Central memory CD4-positive, alpha-beta T cell (primary cell): ENCODE measurements at regions not wholly inside any gene's neighbourhood (a gene's known extent, or its start where the extent isn't known, plus 50 kb on each side); places are given as distances from the start of the nearest gene placed in this dataset.
"Not testable (repeated sequence)": the region's sequence is repeated elsewhere in the genome, so short reads cannot be mapped to it uniquely, and the experiment has no call there.

Experiments used
- DNase-seq: peaks from one replicate; pipeline ENCODE4 v3.0.0; 2022

GRCh38 chr13:88436974-88437373 lies 765.8 kb downstream of the SLITRK5 start:
- DNase-seq: no peak

GRCh38 chr13:88450515-88450914 lies 779.3 kb downstream of the SLITRK5 start:
- no peak for DNase-seq

DNA sequence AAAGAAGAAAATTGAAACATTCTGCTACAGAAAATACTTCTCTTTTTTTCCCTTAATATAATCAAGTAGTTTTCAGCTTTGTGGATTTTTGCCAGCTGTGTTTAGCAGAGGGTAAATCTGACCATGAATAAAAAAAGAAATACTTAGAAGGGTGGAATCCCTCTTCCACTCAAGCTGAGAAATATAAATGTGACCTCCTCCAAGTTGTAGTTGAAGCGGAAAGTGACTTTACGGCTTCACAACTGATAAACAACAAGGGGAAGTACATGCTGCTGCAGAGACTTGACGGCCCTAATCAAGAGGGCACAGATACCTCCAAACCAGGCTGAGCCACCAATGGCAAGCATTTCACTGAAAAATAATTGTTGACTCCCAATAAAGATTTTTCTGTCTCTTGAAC lies 785.0 kb downstream of the SLITRK5 start:
- DNase-seq: no peak

DNA sequence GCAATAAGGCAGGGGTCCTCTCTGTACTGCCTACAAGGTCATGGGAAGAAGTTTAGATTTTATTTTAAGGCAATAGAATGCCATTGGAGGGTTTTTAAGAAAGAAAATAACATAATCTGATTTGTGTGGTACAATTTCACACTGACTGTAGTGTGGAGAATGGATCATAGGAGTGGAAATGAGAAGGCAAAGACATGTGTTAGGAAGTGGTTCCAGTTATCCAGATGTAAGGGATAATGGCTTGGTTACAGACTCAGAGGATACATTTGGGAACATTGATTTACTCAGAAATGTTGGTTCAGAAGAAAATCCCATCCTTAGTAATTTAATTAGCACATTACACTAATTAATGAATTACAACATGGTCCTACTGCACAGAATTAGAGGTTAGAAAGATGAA lies 788.2 kb downstream of the SLITRK5 start:
- no peak for DNase-seq

DNA sequence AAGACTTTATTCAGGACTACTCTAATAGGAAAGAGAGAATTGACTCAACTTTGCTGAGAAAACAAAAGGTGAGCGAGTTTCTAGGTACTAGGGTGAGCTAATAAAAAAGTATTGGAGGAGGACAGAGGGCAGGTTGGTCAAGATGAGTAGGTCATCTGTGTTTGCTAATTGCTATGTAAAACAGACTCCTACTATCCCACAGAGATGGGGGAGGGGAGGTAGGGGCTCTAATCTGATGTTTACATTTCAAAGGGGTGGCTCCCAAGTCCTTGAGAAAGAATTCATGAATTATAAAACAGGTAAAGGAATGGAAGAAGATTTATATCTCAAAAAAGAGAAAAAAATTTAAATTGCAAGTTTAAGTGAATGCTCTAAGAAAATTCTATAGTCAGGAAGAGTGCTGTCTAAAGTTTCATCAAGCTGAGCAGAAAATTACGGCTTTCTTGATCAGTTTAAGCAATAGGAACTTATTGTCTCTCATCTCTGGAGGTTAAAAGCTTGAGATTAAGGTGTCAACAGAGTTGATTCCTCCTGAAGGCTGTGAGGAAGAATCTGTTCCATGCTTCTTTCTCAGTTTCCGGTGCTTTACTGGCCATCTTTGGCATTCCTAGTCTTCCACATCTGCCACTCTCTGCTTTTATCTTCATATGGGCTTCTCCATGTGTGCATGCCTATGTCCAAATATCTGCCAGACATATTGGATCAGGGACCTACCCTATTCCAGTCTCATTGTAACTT lies 790.3 kb downstream of the SLITRK5 start:
- no peak for DNase-seq

DNA sequence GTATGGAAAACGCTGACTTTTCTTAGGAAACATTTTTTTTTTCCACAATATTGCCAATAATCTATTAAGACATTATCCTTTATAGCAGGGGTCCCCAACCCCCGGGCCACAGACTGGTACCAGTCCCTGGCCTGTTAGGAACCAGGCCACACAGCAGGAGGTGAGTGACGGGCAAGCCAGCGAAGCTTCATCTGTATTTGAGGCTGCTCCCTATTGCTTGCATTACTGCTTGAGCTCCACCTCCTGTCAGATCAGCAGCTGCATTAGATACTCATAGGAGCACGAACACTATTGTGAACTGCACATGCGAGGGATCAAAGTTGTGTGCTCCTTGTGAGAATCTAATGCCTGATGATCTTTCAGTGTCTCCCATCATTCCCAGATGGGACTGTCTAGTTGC lies 793.7 kb downstream of the SLITRK5 start:
- DNase-seq: no peak

GRCh38 chr13:88472316-88472715 lies 801.1 kb downstream of the SLITRK5 start:
- DNase-seq: no peak

DNA sequence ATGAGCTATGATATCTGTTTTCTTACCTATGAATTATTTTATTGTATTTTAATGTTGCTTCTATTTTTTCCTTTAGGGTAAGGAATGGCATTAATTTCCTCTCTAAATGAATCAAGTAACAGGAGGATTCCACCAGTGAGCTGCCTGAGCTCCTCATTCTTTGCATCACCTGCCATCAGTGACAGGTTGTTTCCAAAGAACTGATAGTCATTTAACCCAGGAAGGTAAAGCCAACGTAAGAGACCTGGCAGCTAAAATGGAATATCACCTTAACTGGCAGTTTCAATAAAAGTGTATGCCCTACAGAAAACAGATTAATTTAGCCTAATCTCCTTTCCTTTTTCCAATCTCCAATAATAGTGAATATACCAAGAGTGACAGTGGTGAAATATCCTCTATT lies 812.0 kb downstream of the SLITRK5 start:
- no peak for DNase-seq

DNA sequence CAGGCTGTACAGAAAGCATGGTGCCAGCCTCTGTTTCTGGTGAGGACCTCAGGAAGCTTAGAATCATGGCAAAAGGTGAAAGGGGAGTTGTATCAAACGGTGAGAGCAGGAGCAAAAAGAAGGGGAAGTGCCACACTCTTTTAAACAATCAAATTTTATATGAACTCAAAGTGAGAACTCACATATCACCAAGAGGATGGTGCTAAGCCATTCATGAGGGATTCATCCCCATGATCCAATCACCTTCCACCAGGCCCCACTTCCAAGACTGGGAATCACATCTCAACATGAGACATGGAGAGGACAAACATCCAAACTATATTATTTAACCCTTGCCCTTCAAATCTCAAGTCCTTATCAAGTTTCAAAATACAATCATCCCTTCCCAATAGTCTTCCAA lies 836.7 kb downstream of the SLITRK5 start:
- DNase-seq: no peak

GRCh38 chr13:88512993-88513392 lies 841.8 kb downstream of the SLITRK5 start:
- DNase-seq: not testable (repeated sequence)

DNA sequence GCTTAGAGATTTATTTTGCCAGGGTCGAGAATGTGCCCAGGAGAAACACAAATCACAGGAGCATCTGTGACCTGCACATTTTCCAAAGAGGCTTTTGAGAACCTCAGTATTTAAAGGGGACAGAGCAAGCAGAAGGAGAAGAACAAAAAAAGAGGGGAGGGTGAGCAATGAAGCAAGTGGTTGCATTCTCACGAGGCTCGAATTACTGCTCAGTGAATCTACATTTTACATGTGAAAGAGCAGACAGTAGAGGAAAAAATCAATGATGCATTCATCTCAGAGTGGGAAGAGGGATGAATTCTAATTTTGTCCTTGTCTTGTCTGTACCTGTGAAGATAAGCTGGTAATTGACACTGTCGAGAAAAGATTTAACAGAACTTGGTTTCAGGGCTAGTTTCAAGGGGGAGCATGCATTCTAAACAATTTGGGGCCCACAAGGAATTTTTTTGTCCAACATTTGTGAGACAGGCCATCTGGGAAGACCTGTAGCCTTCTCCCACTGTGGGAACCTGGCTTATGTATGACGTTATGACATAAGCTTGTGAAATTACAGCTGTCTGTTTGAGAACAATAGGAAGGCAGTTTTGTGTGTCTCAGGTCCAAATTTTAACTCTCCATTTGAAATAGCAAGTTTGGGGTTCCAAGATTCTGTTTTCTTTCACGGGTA lies 855.1 kb downstream of the SLITRK5 start:
- no peak for DNase-seq

- DNase-seq: no peak
Measured at GRCh38 chr13:88526853-88527215, 855.7 kb downstream of the SLITRK5 start.

DNA sequence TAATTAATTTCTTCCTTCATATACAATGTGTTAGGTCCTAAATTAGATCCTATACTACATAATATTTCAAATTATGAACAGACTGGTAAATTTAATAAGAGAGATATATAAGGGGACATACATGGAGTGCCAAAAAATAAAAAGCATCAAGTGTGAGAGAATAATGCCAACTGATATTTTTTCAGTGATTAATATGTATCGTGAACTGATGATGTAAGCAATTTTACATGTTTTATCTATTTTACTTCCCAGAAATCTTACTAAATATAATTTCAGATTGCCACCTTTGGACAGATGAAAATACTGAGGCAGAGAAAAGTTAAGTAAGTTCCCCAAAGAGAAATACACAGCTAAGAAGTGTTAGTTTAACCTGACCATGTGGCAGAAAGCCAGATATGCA lies 870.8 kb downstream of the SLITRK5 start:
- no peak for DNase-seq

- no peak for DNase-seq
Measured at GRCh38 chr13:88544836-88545235, 873.7 kb downstream of the SLITRK5 start.

DNA sequence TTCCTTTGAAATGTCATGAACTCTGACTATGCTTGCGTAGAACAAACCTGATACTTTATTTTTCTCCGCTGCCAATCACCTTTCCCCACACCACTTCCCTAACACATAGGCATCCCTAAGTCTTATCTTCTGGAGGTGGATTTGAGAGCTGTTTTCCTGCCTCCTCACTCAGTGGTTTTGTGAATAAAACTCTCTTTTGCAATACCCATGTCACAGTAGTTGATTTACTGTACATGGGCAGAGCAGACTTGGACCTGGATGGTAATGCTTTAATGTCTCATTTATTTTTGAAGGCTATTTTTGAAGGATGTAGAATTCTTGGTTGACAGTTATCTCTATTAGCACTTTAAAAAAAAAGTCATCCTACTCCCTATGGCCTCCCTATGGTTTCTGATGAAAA lies 881.8 kb downstream of the SLITRK5 start:
- DNase-seq: no peak

- DNase-seq: no peak
Measured at GRCh38 chr13:88565566-88565965, 894.4 kb downstream of the SLITRK5 start.

- DNase-seq: no peak
Measured at GRCh38 chr13:88585861-88586260, 914.7 kb downstream of the SLITRK5 start.

DNA sequence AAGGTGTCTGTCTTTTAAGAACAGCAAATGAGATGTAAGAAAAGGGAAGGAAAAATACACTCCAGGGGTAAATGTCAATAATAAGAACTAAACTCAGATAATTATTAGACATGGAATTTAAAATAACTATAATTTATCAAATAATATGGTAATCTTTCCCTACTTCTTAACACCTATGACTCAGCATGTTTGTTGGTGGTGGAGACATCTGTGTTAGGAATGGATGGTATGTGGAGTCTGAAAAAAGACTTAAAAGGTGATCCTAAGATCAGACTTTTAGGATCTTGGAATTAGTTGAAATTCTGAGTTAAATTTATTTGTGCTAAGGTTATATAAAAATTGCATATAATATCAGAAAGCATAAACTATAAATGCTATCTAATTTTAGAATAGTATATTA lies 915.1 kb downstream of the SLITRK5 start:
- DNase-seq: no peak

GRCh38 chr13:88590574-88590973 lies 919.4 kb downstream of the SLITRK5 start:
- no peak for DNase-seq

- DNase-seq: no peak
Measured at GRCh38 chr13:88592105-88592504, 920.9 kb downstream of the SLITRK5 start.

DNA sequence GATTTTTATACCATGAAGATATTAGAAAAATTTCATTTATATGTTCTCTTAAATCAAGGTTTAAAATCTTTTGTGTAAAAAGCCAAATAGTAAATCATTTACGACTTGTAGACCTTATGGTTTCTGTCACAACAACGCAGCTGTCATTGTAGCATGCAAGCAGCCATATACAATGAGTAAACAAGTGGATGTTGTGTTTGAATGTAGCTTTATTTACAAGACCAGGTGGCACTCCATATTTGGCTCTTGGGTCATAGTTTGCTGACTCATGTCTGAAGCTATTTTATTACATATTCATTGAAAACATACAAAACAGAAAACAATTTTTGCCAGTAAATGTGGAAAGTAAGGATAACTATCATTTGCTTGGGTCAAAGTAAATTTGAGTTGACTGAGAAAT lies 930.8 kb downstream of the SLITRK5 start:
- DNase-seq: no peak

DNA sequence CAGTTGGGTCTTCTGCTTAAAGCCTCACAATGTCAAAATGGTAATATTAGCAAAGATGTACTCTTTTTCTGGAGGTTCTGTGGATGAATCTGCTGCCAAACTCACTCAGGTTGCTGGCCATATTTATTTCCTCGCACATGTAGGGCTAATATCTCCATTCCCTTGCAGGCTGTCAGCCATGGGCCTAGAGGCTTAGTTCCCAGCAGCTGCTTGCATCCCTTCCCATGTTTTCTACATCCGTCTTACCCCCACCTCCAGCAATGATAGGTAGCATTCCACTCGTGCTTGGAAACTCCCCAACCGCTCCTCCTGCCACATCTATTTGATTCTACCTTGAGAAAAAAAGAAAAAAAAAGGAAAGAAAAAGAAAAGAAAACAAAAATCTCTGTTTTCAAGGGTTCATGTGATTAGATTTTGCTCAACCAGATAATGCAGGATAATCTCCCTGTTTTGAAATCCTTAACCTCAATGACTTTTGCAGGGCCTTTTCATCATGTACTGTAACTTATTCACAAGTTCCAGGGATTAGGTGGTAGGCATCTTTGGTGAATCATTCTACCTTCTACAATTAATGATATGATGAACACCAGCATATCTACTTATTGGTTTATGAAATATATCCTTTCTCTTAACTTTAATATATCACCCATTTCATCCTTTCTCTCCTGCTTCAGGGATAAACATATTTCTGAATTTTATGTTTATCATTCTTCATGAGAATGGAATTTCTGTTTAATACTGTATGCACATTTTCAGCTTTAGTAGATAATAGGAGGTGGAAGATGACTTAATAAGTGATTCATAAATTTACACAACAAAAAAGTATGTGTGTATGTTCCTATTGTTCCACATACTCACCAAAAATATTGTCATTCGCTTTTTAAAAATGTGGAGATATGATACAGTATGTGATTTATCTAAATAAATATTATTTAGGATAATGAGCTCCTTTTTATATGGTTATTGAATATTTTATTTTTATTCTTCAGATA lies 931.9 kb downstream of the SLITRK5 start:
- no peak for DNase-seq

- DNase-seq: no peak
Measured at GRCh38 chr13:88617176-88617575, 946.0 kb downstream of the SLITRK5 start.
